ENCODE measurements at regions not wholly inside any gene's neighbourhood (a gene's known extent, or its start where the extent isn't known, plus 50 kb on each side); places are given as distances from the start of the nearest gene placed in this dataset.

GRCh38 chr6:108737594-108738546, 110.4 kb upstream of the ARMC2 start:
- Histone ChIP-seq H3K4me1 (peaks cover 3% of the 10 kb centered on the region), H3K4me3 (peak overlapping the region in 1 of 2 donors; percentile 17), H3K9me3 (no peaks in the 10 kb centered on the region), H3K27ac (no peak overlapping the region), H3K36me3 (ENCODE audit: low read depth, missing control alignments) (no peaks in the 10 kb centered on the region), H3K27me3 (no peaks in the 10 kb centered on the region)
- TF ChIP-seq CTCF (IDR thresholded peaks at IDR 0.05), result no peak
- no peak for TF ChIP-seq POLR2A (IDR thresholded peaks at IDR 0.05)
- no peak for DNase-seq
- intact Hi-C loops (cut with DNase I; ENCODE audit: low total_unique reads), result no loop called here
- WGBS, 2 donors, result 67% methylated on average over 18 of the region's 18 CpGs

- Histone ChIP-seq H3K4me1 (peaks cover 3% of the 10 kb centered on the region), H3K27ac (no peak overlapping the region), H3K9me3 (no peaks in the 10 kb centered on the region), H3K36me3 (ENCODE audit: low read depth, missing control alignments) (no peaks in the 10 kb centered on the region), H3K4me3 (peak overlapping the region; percentile 2 to 17), H3K27me3 (no peaks in the 10 kb centered on the region)
- 61 to 78% methylated on average over 16 of the region's 16 CpGs for WGBS, 2 donors
- intact Hi-C loops (cut with DNase I; ENCODE audit: low total_unique reads), result no loop called here
- peak; percentile 30 for DNase-seq
- no peak for TF ChIP-seq CTCF (IDR thresholded peaks at IDR 0.05)
- no peak for TF ChIP-seq POLR2A (IDR thresholded peaks at IDR 0.05)
Observed at GRCh38 chr6:108738684-108739416, 109.4 kb upstream of the ARMC2 start.

GRCh38 chr6:108739496-108740330, 108.5 kb upstream of the ARMC2 start:
- Histone ChIP-seq H3K4me3 (no peak overlapping the region), H3K9me3 (no peaks in the 10 kb centered on the region), H3K4me1 (peaks cover 11% of the 10 kb centered on the region), H3K27ac (no peak overlapping the region), H3K27me3 (no peaks in the 10 kb centered on the region), H3K36me3 (ENCODE audit: low read depth, missing control alignments) (no peaks in the 10 kb centered on the region)
- no peak for DNase-seq
- TF ChIP-seq POLR2A (IDR thresholded peaks at IDR 0.05) (no peak), CTCF (IDR thresholded peaks at IDR 0.05) (no peak)
- intact Hi-C loops (cut with DNase I; ENCODE audit: low total_unique reads), result no loop called here
- 59 to 65% methylated on average over 10 of the region's 10 CpGs for WGBS, 2 donors

GRCh38 chr6:108741331-108741989, 106.8 kb upstream of the ARMC2 start:
- no peaks in the 10 kb centered on the region for H3K27me3 ChIP-seq
- peaks cover 19% of the 10 kb centered on the region for H3K4me1 ChIP-seq
- no peaks in the 10 kb centered on the region for H3K9me3 ChIP-seq
- H3K4me3 ChIP-seq, result no peak overlapping the region
- no peak for TF ChIP-seq CTCF (IDR thresholded peaks at IDR 0.05)
- no peak for TF ChIP-seq POLR2A (IDR thresholded peaks at IDR 0.05)
- no peak overlapping the region for H3K27ac ChIP-seq
- WGBS, 2 donors, result 70 to 80% methylated on average over 9 of the region's 9 CpGs
- intact Hi-C loops (cut with DNase I; ENCODE audit: low total_unique reads), result no loop called here
- no peak for DNase-seq
- H3K36me3 ChIP-seq (ENCODE audit: low read depth, missing control alignments), result no peaks in the 10 kb centered on the region

Data from testis (tissue), 2 donors.